ENCODE measurements at regions not wholly inside any gene's neighbourhood (a gene's known extent, or its start where the extent isn't known, plus 50 kb on each side); places are given as distances from the start of the nearest gene placed in this dataset.
"Not testable (repeated sequence)": the region's sequence is repeated elsewhere in the genome, so short reads cannot be mapped to it uniquely, and the experiment has no call there.

- H3K4me3 ChIP-seq = no peak overlapping the region
- no peak overlapping the region for H3K9ac ChIP-seq (ENCODE audit: insufficient read depth in 1 of 2, low read length in 2 of 2)
- H3K27ac ChIP-seq (ENCODE audit: low read depth in 1 of 2, low read length in 1 of 2) = no peak overlapping the region
- peaks cover 0 to 15% (median 2%) of the 10 kb centered on the region in 4 donors for H3K9me3 ChIP-seq (ENCODE audit: control insufficient read depth in 4 of 4, insufficient read depth in 3 of 4, low read length in 3 of 4)
- TF ChIP-seq, protein P1, sequence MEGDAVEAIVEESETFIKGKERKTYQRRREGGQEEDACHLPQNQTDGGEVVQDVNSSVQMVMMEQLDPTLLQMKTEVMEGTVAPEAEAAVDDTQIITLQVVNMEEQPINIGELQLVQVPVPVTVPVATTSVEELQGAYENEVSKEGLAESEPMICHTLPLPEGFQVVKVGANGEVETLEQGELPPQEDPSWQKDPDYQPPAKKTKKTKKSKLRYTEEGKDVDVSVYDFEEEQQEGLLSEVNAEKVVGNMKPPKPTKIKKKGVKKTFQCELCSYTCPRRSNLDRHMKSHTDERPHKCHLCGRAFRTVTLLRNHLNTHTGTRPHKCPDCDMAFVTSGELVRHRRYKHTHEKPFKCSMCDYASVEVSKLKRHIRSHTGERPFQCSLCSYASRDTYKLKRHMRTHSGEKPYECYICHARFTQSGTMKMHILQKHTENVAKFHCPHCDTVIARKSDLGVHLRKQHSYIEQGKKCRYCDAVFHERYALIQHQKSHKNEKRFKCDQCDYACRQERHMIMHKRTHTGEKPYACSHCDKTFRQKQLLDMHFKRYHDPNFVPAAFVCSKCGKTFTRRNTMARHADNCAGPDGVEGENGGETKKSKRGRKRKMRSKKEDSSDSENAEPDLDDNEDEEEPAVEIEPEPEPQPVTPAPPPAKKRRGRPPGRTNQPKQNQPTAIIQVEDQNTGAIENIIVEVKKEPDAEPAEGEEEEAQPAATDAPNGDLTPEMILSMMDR (IDR thresholded peaks at IDR 0.05; ENCODE audit: control extremely low read depth, extremely low read depth) = no peak
- no peak for ATAC-seq (ENCODE audit: insufficient read depth, low FRiP score)
- no peaks in the 10 kb centered on the region for H3K4me1 ChIP-seq (ENCODE audit: control insufficient read depth in 5 of 5, insufficient read depth in 5 of 5, low read length in 5 of 5)
- no peaks in the 10 kb centered on the region for H3K27me3 ChIP-seq (ENCODE audit: control insufficient read depth in 3 of 3, insufficient read depth in 3 of 3, low read length in 2 of 3)
- 92 to 95% methylated on average over 20 of the region's 20 CpGs for WGBS, 2 donors
- H3K36me3 ChIP-seq (ENCODE audit: control insufficient read depth in 4 of 4, insufficient read depth in 4 of 4, low read length in 4 of 4) = no peaks in the 10 kb centered on the region
- no peak for DNase-seq
These were observed 580.0 kb downstream of the SUCLG1 start for GRCh38 chr2:83879127-83879526.

- H3K27me3 ChIP-seq (ENCODE audit: control insufficient read depth in 3 of 3, insufficient read depth in 3 of 3, low read length in 2 of 3); H3K27ac ChIP-seq (ENCODE audit: low read depth in 1 of 2, low read length in 1 of 2); H3K4me3 ChIP-seq; H3K9ac ChIP-seq (ENCODE audit: insufficient read depth in 1 of 2, low read length in 2 of 2); ATAC-seq (ENCODE audit: insufficient read depth, low FRiP score); H3K36me3 ChIP-seq (ENCODE audit: control insufficient read depth in 4 of 4, insufficient read depth in 4 of 4, low read length in 4 of 4); DNase-seq; H3K4me1 ChIP-seq (ENCODE audit: control insufficient read depth in 5 of 5, insufficient read depth in 5 of 5, low read length in 5 of 5): not testable (repeated sequence)
- WGBS, 2 donors = 93 to 96% methylated on average over 17 of the region's 17 CpGs
- peaks cover 0 to 22% (median 2%) of the 10 kb centered on the region in 4 donors for H3K9me3 ChIP-seq (ENCODE audit: control insufficient read depth in 4 of 4, insufficient read depth in 3 of 4, low read length in 3 of 4)
These were observed 581.8 kb downstream of the SUCLG1 start for GRCh38 chr2:83877261-83877660.

DNA sequence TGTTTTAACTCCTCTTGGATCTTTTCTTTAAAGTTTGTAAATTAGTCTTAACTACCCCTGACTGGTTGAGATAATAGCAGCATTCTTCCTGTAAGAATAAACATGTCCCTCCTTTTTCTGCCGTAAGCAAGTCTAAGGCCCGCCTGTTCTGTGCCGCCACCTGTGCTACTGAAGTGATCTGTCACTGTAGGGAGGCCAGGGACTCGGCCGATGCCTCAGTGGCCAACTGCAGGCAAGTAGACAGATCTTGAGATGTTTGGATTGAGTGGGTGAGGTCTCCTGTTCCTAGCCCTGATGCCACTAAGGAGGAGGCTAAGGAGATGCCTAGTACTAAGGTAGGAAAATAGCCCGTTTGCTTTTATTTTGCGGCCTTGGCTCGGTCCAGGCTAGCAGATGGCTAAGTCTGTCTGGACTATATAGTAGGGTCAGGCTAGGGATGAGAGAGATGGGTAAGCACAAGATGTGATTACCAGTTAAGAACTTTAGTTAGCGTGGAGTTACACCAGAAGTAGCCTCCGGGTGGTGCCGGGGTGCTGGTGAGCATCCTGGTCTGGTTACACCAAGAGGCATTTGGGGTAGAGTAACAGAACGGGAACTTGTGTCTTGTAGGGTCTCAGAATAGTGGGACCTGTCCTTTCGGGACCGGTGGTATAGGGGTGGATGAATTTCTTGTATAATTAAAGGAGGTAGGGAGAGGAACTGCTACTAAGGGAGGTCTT is 584.2 kb downstream of the SUCLG1 start:
- TF ChIP-seq, protein P1 (IDR thresholded peaks at IDR 0.05; ENCODE audit: control extremely low read depth, extremely low read depth) = no peak
- 76 to 88% methylated on average over 13 to 14 of the region's 14 CpGs for WGBS, 2 donors

DNA sequence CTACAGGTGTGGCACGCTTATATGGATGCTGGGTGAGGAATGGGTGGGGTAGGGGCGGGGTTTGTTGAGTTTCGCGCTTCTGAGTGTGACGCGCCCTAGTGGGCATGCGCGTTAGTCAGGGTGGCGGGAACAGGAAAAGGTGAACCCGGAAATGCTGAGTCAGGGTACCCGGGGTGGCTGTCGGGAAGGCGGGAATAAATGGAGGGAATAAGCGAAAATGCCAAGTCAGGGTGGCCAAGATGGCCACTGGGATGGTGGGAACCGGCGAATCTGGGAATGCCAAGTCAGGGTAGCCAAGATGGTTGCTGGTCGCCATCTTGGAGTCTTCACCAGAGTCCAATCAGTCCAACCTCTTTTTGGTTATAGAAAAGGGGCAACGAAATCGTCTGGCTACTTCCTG is 585.0 kb downstream of the SUCLG1 start:
- Histone ChIP-seq H3K4me1 (ENCODE audit: control insufficient read depth in 5 of 5, insufficient read depth in 5 of 5, low read length in 5 of 5) (no peaks in the 10 kb centered on the region), H3K4me3 (no peak overlapping the region), H3K9me3 (ENCODE audit: control insufficient read depth in 4 of 4, insufficient read depth in 3 of 4, low read length in 3 of 4) (peaks cover 0 to 20% (median 2%) of the 10 kb centered on the region in 4 donors), H3K27me3 (ENCODE audit: control insufficient read depth in 3 of 3, insufficient read depth in 3 of 3, low read length in 2 of 3) (peaks cover 0 to 3% (median 0%) of the 10 kb centered on the region in 3 donors), H3K27ac (ENCODE audit: low read depth in 1 of 2, low read length in 1 of 2) (no peak overlapping the region), H3K9ac (ENCODE audit: insufficient read depth in 1 of 2, low read length in 2 of 2) (no peak overlapping the region), H3K36me3 (ENCODE audit: control insufficient read depth in 4 of 4, insufficient read depth in 4 of 4, low read length in 4 of 4) (no peaks in the 10 kb centered on the region)
- ATAC-seq (ENCODE audit: insufficient read depth, low FRiP score) = no peak
- WGBS, 2 donors = 96 to 97% methylated on average over 19 of the region's 19 CpGs
- TF ChIP-seq, protein P1 (IDR thresholded peaks at IDR 0.05; ENCODE audit: control extremely low read depth, extremely low read depth) = no peak
- no peak for DNase-seq

More for the DNA sequence above, 584.2 kb downstream of the SUCLG1 start:
- ATAC-seq (ENCODE audit: insufficient read depth, low FRiP score) = no peak
- Histone ChIP-seq H3K36me3 (ENCODE audit: control insufficient read depth in 4 of 4, insufficient read depth in 4 of 4, low read length in 4 of 4) (no peaks in the 10 kb centered on the region), H3K27me3 (ENCODE audit: control insufficient read depth in 3 of 3, insufficient read depth in 3 of 3, low read length in 2 of 3) (peaks cover 0 to 3% (median 0%) of the 10 kb centered on the region in 3 donors), H3K27ac (ENCODE audit: low read depth in 1 of 2, low read length in 1 of 2) (no peak overlapping the region), H3K4me3 (no peak overlapping the region), H3K4me1 (ENCODE audit: control insufficient read depth in 5 of 5, insufficient read depth in 5 of 5, low read length in 5 of 5) (no peaks in the 10 kb centered on the region), H3K9me3 (ENCODE audit: control insufficient read depth in 4 of 4, insufficient read depth in 3 of 4, low read length in 3 of 4) (peaks cover 0 to 22% (median 2%) of the 10 kb centered on the region in 4 donors), H3K9ac (ENCODE audit: insufficient read depth in 1 of 2, low read length in 2 of 2) (no peak overlapping the region)
- no peak for DNase-seq
